SU-DHL-6 (cell line): ENCODE measurements at regions not wholly inside any gene's neighbourhood (a gene's known extent, or its start where the extent isn't known, plus 50 kb on each side); places are given as distances from the start of the nearest gene placed in this dataset.

Experiments used
- CTCF ChIP-seq: fragments of 200-600 bp; sonication (generic); IDR thresholded peaks from one replicate; pipeline ENCODE4 v1.5.1; 2017; ENCODE audit warnings: antibody characterized with exemption, mild to moderate bottlenecking, low read length, moderate library complexity; ENCODE audit not compliant: insufficient read depth, poor library complexity, severe bottlenecking
- EZH2phosphoT487 ChIP-seq: fragments of 200-600 bp; sonication (generic), shearing (Covaris generic); conservative IDR thresholded peaks from 2 replicates; pipeline ENCODE4 v1.6.1; 2018; ENCODE audit warnings: mild to moderate bottlenecking, antibody characterized with exemption, low read length, moderate library complexity, mixed read lengths

- TF ChIP-seq CTCF = no peak
- no peak for TF ChIP-seq EZH2phosphoT487
Measured at GRCh38 chr17:33854596-33854995, 400.5 kb upstream of the CCL2 start.
